Stimulated activated CD8-positive, alpha-beta memory T cell treated with anti-CD3 and anti-CD28 coated beads, Interleukin-7, amount 100 ng/mL, for 48 hours (primary cell): ENCODE measurements at regions not wholly inside any gene's neighbourhood (a gene's known extent, or its start where the extent isn't known, plus 50 kb on each side); places are given as distances from the start of the nearest gene placed in this dataset.
"Not testable (repeated sequence)": the region's sequence is repeated elsewhere in the genome, so short reads cannot be mapped to it uniquely, and the experiment has no call there.

Experiments
- DNase-seq, 2 donors: peaks; one replicate each; pipeline ENCODE4 v3.0.0-alpha.2; 2020; ENCODE audit warnings: low read depth in 1 of 2; ENCODE audit errors: extremely low read depth in 1 of 2

GRCh38 chr2:154963511-154963910, 265.0 kb downstream of the KCNJ3 start:
- DNase-seq = no peak

- no peak for DNase-seq
Measured at GRCh38 chr2:154961676-154962075, 263.2 kb downstream of the KCNJ3 start.

- DNase-seq = no peak
Measured at GRCh38 chr2:154960802-154961583, 262.5 kb downstream of the KCNJ3 start.

GRCh38 chr2:154952346-154952980, 254.0 kb downstream of the KCNJ3 start:
- DNase-seq = no peak

- DNase-seq = not testable (repeated sequence)
Measured at GRCh38 chr2:154947416-154947815, 248.9 kb downstream of the KCNJ3 start.

GRCh38 chr2:154945984-154946383, 247.5 kb downstream of the KCNJ3 start:
- no peak for DNase-seq

GRCh38 chr2:154941379-154941778, 242.9 kb downstream of the KCNJ3 start:
- no peak for DNase-seq

GRCh38 chr2:154934213-154934612, 235.7 kb downstream of the KCNJ3 start:
- DNase-seq = no peak

GRCh38 chr2:154924531-154924930, 226.0 kb downstream of the KCNJ3 start:
- no peak for DNase-seq

GRCh38 chr2:154914561-154914960, 216.1 kb downstream of the KCNJ3 start:
- DNase-seq = no peak

GRCh38 chr2:154912215-154912614, 213.7 kb downstream of the KCNJ3 start:
- DNase-seq = no peak

- no peak for DNase-seq
Measured at GRCh38 chr2:154911729-154912128, 213.2 kb downstream of the KCNJ3 start.

GRCh38 chr2:154910701-154911100, 212.2 kb downstream of the KCNJ3 start:
- DNase-seq = no peak

- no peak for DNase-seq
Measured at GRCh38 chr2:154908327-154908726, 209.8 kb downstream of the KCNJ3 start.
